HG02885 (cell line): ENCODE measurements at regions not wholly inside any gene's neighbourhood (a gene's known extent, or its start where the extent isn't known, plus 50 kb on each side); places are given as distances from the start of the nearest gene placed in this dataset.
"Not testable (repeated sequence)": the region's sequence is repeated elsewhere in the genome, so short reads cannot be mapped to it uniquely, and the experiment has no call there.

Experiments used
- ATAC-seq: cut with Tn5 transposase; IDR thresholded peaks from one replicate; pipeline ENCODE4 v1.9.1; 2021; ENCODE audit warnings: mild to moderate bottlenecking; ENCODE audit not compliant: unreplicated experiment, poor library complexity

DNA sequence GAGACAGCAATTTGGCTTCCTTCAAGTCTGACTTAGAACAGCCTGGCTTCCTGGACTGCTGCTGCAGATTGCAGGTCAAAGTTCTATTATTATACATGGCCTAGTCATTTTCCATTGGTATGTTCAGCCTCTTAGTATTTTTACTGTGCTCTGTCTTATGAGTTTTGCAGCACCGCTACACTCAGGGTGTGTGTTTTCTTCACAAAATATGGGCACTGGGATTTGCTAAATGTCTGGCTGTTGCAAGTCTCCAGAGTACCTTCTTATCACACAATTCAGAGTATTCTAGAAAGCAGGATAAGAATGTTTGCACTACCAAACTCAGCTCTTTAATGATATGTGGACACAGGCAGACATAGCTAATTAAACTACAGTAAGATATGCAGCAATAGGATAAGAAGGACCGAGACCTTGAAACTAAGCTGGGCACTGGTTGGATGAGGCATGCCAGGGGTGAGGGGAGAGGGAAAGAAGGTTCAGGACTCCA is 203.0 kb upstream of the PDZRN3 start:
- no peak for ATAC-seq

DNA sequence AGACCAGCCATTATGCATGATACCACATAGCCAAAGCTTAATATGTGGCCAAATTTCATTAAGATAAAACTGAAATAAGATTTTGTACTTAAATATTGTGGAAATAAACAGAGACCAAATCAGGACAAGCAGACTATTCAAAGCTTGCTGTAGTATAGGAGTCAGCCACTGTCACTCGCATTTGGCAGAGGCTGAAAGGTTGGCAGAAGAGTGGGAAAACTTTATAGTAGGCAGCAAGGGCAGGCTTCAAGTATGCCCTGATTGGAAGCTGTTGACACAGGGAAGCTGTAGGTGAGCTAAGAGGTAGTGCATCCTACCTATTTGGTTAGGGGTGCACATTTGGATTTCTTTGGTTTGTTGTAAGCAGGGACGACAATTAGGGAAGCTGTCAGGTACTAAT is 202.5 kb upstream of the PDZRN3 start:
- ATAC-seq, result no peak

DNA sequence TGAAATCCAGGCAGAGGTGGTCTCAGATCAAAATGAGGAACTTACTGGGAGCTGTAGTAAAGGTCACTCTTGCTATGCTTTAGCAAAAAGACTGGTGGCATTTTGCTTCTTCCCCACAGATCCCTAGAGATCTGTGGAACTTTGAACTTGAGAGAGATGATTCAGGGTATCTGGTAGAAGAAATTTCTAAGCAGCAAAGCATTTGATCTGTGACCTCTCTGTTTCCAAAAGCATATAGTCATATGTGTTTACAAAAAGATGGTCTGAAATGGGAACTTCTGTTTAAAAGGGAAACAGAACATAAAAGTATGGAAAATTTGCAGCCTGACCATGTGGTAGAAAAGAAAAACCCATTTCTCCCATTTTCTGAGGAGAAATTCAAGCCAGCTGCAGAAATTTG is 196.2 kb upstream of the PDZRN3 start:
- ATAC-seq, result not testable (repeated sequence)

GRCh38 chr3:73820431-73820830 is 195.7 kb upstream of the PDZRN3 start:
- ATAC-seq, result no peak

DNA sequence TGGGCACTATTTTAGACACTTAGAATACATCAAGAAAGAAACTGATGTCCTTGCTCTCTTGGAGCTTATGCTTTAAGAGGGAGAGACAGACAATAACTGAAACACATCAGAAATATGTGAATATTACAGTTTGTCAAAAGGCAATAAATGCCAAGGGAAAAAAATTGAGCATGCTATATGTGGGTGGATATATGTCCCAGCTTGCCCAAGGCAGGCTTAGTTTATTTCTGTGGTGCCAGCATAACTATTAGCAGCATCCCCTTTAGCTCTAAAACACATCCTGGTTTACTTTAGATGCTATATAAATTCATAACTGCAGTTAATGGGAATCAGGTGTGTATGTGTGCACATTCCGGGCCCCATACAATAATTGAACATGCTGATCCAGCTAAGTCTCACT is 191.2 kb upstream of the PDZRN3 start:
- ATAC-seq, result no peak

- no peak for ATAC-seq
Measured at GRCh38 chr3:73813692-73814292, 189.1 kb upstream of the PDZRN3 start.

DNA sequence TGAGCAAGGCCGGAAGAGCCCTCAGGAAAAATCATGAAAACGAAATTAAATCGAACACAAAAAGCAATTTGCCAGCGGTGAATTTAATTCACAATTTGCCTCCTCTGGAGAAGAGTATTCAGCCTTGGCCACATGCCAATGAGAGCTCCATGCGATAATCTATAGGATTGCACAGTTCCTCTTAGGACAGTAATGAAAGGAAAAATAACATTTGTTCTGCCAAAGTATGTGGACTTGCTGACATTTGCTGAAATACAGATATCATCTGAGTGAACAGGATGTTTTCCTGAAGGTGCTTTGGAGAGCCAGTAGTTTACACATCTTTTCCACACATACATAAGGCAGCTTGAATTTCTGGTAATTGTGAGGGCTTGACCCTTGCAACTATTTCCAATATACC is 188.6 kb upstream of the PDZRN3 start:
- no peak for ATAC-seq

GRCh38 chr3:73812054-73812453 is 187.3 kb upstream of the PDZRN3 start:
- ATAC-seq, result no peak

GRCh38 chr3:73808862-73809509 is 184.2 kb upstream of the PDZRN3 start:
- ATAC-seq, result no peak

DNA sequence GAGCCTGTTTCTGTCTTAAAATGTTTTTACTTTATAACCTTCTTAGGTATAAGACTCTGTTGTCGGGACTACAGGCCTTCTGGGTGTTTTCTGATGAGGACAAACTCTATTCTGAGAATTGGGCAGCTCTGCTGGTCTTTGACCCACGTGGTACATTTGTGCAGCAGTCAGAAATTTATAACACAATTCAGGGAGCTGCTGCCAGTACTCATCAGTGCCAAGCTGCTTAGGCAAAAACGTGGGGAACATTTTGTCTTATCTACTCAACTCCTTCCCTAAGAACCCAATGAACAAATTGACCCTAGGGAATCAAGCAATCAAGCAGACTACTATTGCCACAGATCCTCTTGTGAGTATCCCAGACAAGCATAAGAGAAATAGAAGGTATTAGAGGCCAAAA is 180.7 kb upstream of the PDZRN3 start:
- no peak for ATAC-seq

DNA sequence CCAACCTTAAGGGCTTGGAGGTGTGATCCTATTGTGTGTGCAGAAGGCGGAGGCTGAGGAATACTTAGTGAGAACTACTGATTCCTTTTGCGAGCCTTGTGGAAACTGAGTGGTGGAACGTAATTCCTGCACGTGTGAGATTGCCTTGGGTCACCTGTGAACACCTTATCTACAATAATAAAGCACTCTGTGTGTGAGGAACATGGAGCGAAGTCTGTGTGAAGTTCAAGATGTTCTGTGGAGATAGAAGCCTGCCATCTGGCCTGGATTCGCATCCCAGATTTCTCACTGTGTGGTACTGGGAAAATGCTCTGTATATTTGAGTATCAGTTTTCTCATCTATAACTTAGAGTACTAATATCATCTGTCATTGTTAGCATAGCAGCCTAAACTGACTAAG is 179.5 kb upstream of the PDZRN3 start:
- no peak for ATAC-seq

DNA sequence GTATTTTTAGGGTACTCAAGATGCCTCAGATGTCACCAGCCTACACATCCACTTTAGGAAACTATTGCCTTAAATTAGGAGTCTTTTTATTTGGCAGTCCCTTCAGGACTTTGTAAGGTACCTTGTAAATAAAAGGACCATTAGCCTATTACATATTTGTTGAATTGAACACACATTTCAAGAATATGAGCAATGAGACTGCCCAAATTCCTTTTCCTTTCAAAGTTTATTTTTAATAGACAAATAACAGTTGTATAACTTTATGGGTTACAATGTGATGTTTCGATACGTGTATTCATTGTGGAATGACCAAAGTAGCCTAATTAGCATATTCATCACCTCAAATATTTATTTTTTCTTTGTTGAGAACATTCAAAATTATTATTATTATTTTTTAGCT is 176.7 kb upstream of the PDZRN3 start:
- ATAC-seq, result no peak

DNA sequence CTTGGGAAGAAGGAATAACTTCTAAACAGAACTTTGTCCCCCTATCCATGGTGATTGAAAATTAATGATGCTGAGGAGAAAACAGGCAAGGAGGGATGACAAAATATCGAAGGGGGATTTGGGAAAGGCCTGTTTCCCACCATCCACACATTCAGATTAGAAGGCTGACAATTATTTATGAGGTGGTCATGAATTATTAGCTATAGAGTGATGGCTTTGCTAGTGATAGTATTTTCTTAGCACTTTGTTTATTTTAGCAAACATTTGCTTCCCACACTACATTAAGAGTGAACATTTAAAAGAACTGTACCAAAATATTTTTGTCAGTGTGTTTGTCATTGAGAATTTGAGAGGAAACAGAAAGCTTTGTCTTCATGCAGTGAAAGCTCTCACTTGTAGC is 172.6 kb upstream of the PDZRN3 start:
- ATAC-seq, result no peak

- no peak for ATAC-seq
Measured at GRCh38 chr3:73796382-73796781, 171.6 kb upstream of the PDZRN3 start.

DNA sequence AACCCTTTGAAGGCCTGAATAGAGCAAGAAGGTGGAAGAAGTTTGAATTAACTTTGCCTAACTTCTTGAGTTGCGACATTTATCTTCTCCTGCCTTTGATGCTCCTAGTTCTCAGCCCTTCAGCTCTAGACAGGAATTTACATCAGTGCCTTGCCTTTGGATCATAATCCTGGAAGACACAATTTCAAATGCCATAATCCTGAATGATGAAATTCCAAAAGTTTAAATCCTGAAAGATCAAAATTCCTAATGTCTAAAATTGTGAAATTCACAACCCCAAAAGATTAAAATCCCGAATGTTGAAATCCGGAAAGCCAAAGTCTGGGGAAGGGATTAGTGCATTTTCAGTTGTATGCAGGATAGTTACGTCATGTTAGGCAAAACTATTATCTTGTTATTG is 166.6 kb upstream of the PDZRN3 start:
- no peak for ATAC-seq

GRCh38 chr3:73789825-73790444 is 165.2 kb upstream of the PDZRN3 start:
- ATAC-seq, result no peak

- ATAC-seq, result no peak
Measured at GRCh38 chr3:73787620-73788019, 162.9 kb upstream of the PDZRN3 start.

GRCh38 chr3:73786998-73787397 is 162.3 kb upstream of the PDZRN3 start:
- no peak for ATAC-seq

DNA sequence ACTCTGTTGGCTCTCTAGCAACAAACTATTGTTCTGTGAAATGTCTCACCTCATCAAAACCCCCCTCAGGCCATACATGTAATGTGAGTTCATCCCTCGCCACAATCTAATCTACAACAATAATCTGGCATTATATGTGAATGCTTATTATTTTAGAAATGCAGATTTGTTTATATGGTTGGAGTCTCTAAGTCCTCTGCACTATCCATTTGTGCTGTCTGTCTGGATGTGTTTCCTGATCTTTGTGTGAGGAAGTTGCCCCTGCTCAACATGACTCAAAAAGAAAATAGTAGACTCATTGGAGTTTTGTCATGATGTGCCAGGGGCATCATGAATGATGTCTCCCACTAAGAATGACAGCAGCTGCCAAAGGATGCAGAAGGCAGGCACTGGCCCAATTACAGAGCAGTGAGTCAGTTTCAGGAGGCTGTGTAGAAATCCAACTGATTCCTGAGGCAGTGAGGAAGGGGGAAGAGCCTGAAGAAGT is 161.6 kb upstream of the PDZRN3 start:
- no peak for ATAC-seq

DNA sequence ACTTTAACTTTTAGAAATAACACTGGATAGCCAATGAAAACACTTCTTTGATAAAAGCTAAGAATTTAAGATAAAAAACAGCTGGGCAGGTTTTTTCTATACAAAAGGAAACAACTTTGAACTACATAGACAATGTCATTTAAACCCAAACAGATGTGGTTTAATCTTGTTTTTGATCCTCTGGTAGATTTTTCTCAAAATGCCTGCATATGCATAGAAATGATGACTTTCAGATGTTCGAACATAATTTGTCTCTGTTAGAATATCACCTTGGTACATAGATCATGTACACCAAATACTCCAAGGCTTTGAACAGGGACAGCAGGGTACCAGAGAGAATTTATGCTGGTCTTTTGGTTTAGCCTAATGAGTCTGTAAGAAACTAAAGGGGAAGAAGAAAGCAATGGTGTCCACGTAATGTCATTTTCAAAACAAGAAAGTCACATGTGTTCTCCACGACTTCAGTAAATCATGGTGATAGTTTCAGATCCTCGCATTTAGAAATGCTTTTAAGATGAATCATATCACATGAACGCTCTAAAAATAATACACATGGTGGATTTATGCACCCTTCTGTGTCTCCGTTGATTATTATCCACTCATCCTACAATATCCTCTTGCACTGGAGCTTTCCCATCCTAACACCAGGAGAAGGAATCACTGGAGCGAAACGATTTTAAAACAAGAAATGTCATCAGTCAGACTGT is 160.1 kb upstream of the PDZRN3 start:
- no peak for ATAC-seq

DNA sequence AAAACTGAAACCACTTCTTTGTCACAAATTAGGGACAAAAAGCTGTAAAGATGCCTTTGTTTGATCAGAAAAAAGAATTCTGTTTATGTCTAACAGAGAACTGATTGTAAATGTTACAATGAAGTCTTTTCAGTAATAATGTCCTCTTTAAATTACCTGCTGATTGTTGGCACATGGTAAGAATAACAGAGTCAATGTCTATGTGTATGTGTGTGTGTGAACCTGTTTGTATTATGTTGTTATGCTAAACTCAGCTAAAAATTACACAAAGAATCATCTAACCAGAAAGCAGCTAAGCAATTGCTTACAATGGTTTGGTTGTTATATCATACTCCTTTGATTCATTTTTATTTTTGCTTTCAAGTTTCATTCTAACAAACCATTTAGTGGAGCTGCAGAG is 159.1 kb upstream of the PDZRN3 start:
- no peak for ATAC-seq
